ENCODE measurements at regions not wholly inside any gene's neighbourhood (a gene's known extent, or its start where the extent isn't known, plus 50 kb on each side); places are given as distances from the start of the nearest gene placed in this dataset.
A peak's percentile ranks its signal among the peaks of the same experiment; 100 is the strongest.

GRCh38 chr15:79373113-79373512, 59.0 kb upstream of the MINAR1 start:
- no peak overlapping the region for H3K4me3 ChIP-seq
- no peak overlapping the region for H3K27ac ChIP-seq
- 56 to 67% methylated on average over 1 of the region's 1 CpG for WGBS, 2 donors
- no peaks in the 10 kb centered on the region for H3K9me3 ChIP-seq
- no peak for TF ChIP-seq POLR2A (IDR thresholded peaks at IDR 0.05)
- TF ChIP-seq, protein P1, sequence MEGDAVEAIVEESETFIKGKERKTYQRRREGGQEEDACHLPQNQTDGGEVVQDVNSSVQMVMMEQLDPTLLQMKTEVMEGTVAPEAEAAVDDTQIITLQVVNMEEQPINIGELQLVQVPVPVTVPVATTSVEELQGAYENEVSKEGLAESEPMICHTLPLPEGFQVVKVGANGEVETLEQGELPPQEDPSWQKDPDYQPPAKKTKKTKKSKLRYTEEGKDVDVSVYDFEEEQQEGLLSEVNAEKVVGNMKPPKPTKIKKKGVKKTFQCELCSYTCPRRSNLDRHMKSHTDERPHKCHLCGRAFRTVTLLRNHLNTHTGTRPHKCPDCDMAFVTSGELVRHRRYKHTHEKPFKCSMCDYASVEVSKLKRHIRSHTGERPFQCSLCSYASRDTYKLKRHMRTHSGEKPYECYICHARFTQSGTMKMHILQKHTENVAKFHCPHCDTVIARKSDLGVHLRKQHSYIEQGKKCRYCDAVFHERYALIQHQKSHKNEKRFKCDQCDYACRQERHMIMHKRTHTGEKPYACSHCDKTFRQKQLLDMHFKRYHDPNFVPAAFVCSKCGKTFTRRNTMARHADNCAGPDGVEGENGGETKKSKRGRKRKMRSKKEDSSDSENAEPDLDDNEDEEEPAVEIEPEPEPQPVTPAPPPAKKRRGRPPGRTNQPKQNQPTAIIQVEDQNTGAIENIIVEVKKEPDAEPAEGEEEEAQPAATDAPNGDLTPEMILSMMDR (IDR thresholded peaks at IDR 0.05): no peak
- TF ChIP-seq EP300 (IDR thresholded peaks at IDR 0.05): no peak
- no peaks in the 10 kb centered on the region for H3K4me1 ChIP-seq
- DNase-seq (ENCODE audit: low spot score in 2 of 2): no peak
- no peaks in the 10 kb centered on the region for H3K27me3 ChIP-seq
- no peaks in the 10 kb centered on the region for H3K36me3 ChIP-seq

DNA sequence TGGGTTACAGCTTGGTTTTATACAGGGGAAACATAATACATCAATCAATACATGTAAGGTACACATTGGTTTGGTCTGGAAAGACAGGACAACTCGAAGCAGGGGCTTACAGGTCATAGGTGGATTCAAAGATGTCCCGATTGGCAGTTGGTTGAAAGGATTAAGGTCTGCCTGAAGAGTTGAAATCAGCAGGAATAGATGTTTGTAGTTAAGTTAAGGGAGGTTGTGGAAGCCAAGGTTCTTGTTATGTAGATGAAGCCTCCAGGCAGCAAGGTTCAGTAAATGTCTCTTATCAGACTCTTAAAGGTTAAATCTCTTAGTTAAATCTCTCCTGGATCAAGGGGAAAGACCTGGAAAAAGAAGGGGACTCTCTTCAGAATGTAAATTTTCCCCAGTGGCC, 58.4 kb upstream of the MINAR1 start:
- TF ChIP-seq, protein P1 (IDR thresholded peaks at IDR 0.05): no peak
- no peak for TF ChIP-seq POLR2A (IDR thresholded peaks at IDR 0.05)
- TF ChIP-seq EP300 (IDR thresholded peaks at IDR 0.05): no peak
- no peak overlapping the region for H3K4me3 ChIP-seq
- H3K36me3 ChIP-seq: no peaks in the 10 kb centered on the region
- no peak overlapping the region for H3K27ac ChIP-seq
- 59 to 81% methylated on average over 2 of the region's 2 CpGs for WGBS, 2 donors
- H3K4me1 ChIP-seq: no peaks in the 10 kb centered on the region
- no peaks in the 10 kb centered on the region for H3K27me3 ChIP-seq
- DNase-seq (ENCODE audit: low spot score in 2 of 2): no peak
- H3K9me3 ChIP-seq: no peaks in the 10 kb centered on the region

GRCh38 chr15:79376383-79376782, 55.8 kb upstream of the MINAR1 start:
- H3K4me1 ChIP-seq: no peaks in the 10 kb centered on the region
- no peak overlapping the region for H3K27ac ChIP-seq
- no peaks in the 10 kb centered on the region for H3K36me3 ChIP-seq
- H3K27me3 ChIP-seq: no peaks in the 10 kb centered on the region
- H3K4me3 ChIP-seq: no peak overlapping the region
- no peaks in the 10 kb centered on the region for H3K9me3 ChIP-seq
- 38 to 45% methylated on average over 3 of the region's 3 CpGs for WGBS, 2 donors
- no peak for DNase-seq (ENCODE audit: low spot score in 2 of 2)
- TF ChIP-seq, protein P1 (IDR thresholded peaks at IDR 0.05): no peak
- TF ChIP-seq EP300 (IDR thresholded peaks at IDR 0.05) (no peak), POLR2A (IDR thresholded peaks at IDR 0.05) (no peak)

DNA sequence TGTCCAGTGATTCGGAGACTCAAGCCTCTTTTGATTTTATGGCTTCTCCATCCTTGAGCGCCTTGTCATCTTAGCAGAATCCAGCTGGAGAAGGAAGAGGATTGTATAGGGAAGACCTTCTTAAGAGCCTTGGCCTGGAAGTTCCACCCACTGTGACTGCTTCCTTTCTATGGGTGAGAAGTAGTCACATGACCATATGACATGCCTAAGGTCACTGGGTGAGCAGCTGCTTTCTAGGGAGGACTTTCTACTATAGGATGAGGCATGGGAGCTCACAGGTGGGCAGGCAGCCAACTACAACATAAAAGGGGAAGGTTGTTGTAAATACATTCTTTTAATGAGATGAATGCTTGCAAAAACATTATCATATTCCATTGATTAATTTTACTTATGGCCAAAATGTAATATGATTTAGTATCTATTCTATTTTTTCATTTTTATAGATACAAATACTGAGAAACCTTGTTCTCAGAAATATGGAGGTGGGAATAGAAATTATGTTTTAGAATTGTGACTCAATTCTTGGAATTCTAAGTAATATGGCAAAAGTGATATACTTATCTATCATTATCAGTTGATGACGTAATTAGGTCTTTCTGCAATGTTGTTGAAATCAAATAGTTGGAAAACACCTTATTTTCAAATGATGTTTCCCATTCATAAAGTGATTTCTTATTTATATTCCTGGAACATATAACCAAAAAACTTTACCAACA, 53.6 kb upstream of the MINAR1 start:
- DNase-seq (ENCODE audit: low spot score in 2 of 2): no peak
- H3K4me1 ChIP-seq: no peaks in the 10 kb centered on the region
- H3K36me3 ChIP-seq: no peaks in the 10 kb centered on the region
- no peak for TF ChIP-seq POLR2A (IDR thresholded peaks at IDR 0.05)
- TF ChIP-seq, protein P1 (IDR thresholded peaks at IDR 0.05): no peak
- no peak for TF ChIP-seq EP300 (IDR thresholded peaks at IDR 0.05)
- WGBS, 2 donors: 94 to 96% methylated on average over 3 of the region's 3 CpGs
- no peak overlapping the region for H3K4me3 ChIP-seq
- H3K27me3 ChIP-seq: peaks cover 0 to 2% of the 10 kb centered on the region in 2 donors
- no peaks in the 10 kb centered on the region for H3K9me3 ChIP-seq
- no peak overlapping the region for H3K27ac ChIP-seq

- WGBS, 2 donors: 48 to 49% methylated on average over 4 of the region's 4 CpGs
- no peaks in the 10 kb centered on the region for H3K4me1 ChIP-seq
- H3K27ac ChIP-seq: no peak overlapping the region
- no peaks in the 10 kb centered on the region for H3K9me3 ChIP-seq
- no peaks in the 10 kb centered on the region for H3K36me3 ChIP-seq
- no peak overlapping the region for H3K4me3 ChIP-seq
- H3K27me3 ChIP-seq: peaks cover 0 to 2% of the 10 kb centered on the region in 2 donors
- TF ChIP-seq POLR2A (IDR thresholded peaks at IDR 0.05) (no peak), EP300 (IDR thresholded peaks at IDR 0.05) (no peak)
- TF ChIP-seq, protein P1 (IDR thresholded peaks at IDR 0.05): peak; percentile 71 to 86 (median 83)
- peak; percentile 80 to 96 for DNase-seq (ENCODE audit: low spot score in 2 of 2)
Observed at GRCh38 chr15:79380755-79381497, 51.2 kb upstream of the MINAR1 start.
